ENCODE measurements at regions not wholly inside any gene's neighbourhood (a gene's known extent, or its start where the extent isn't known, plus 50 kb on each side); places are given as distances from the start of the nearest gene placed in this dataset.

- DNase-seq (ENCODE audit: low spot score) = no peak
- H3K36me3 ChIP-seq (ENCODE audit: low read depth) = no peaks in the 10 kb centered on the region
- no peaks in the 10 kb centered on the region for H3K9me3 ChIP-seq (ENCODE audit: severe bottlenecking)
- no peaks in the 10 kb centered on the region for H3K27me3 ChIP-seq (ENCODE audit: insufficient read depth, poor library complexity, severe bottlenecking)
- no peaks in the 10 kb centered on the region for H3K4me1 ChIP-seq (ENCODE audit: insufficient read depth, poor library complexity, severe bottlenecking)
- no peak overlapping the region for H3K27ac ChIP-seq (ENCODE audit: poor library complexity, severe bottlenecking)
- TF ChIP-seq, protein P1, sequence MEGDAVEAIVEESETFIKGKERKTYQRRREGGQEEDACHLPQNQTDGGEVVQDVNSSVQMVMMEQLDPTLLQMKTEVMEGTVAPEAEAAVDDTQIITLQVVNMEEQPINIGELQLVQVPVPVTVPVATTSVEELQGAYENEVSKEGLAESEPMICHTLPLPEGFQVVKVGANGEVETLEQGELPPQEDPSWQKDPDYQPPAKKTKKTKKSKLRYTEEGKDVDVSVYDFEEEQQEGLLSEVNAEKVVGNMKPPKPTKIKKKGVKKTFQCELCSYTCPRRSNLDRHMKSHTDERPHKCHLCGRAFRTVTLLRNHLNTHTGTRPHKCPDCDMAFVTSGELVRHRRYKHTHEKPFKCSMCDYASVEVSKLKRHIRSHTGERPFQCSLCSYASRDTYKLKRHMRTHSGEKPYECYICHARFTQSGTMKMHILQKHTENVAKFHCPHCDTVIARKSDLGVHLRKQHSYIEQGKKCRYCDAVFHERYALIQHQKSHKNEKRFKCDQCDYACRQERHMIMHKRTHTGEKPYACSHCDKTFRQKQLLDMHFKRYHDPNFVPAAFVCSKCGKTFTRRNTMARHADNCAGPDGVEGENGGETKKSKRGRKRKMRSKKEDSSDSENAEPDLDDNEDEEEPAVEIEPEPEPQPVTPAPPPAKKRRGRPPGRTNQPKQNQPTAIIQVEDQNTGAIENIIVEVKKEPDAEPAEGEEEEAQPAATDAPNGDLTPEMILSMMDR (IDR thresholded peaks at IDR 0.05; ENCODE audit: poor library complexity, severe bottlenecking) = no peak
- ATAC-seq (ENCODE audit: low read depth) = no peak
- no peak overlapping the region for H3K4me3 ChIP-seq (ENCODE audit: severe bottlenecking)
These were observed 816.4 kb downstream of the SOCS6 start for GRCh38 chr18:71105078-71105819.

- Histone ChIP-seq H3K9me3 (ENCODE audit: severe bottlenecking) (no peaks in the 10 kb centered on the region), H3K27me3 (ENCODE audit: insufficient read depth, poor library complexity, severe bottlenecking) (peaks cover under 1% of the 10 kb centered on the region), H3K27ac (ENCODE audit: poor library complexity, severe bottlenecking) (no peak overlapping the region), H3K4me3 (ENCODE audit: severe bottlenecking) (no peak overlapping the region), H3K36me3 (ENCODE audit: low read depth) (no peaks in the 10 kb centered on the region), H3K4me1 (ENCODE audit: insufficient read depth, poor library complexity, severe bottlenecking) (no peaks in the 10 kb centered on the region)
- no peak for ATAC-seq (ENCODE audit: low read depth)
- DNase-seq (ENCODE audit: low spot score) = no peak
- TF ChIP-seq, protein P1 (IDR thresholded peaks at IDR 0.05; ENCODE audit: poor library complexity, severe bottlenecking) = no peak
These were observed 790.8 kb downstream of the SOCS6 start for GRCh38 chr18:71079606-71080005.

- TF ChIP-seq, protein P1 (IDR thresholded peaks at IDR 0.05; ENCODE audit: poor library complexity, severe bottlenecking) = no peak
- Histone ChIP-seq H3K27me3 (ENCODE audit: insufficient read depth, poor library complexity, severe bottlenecking) (no peaks in the 10 kb centered on the region), H3K36me3 (ENCODE audit: low read depth) (no peaks in the 10 kb centered on the region), H3K4me1 (ENCODE audit: insufficient read depth, poor library complexity, severe bottlenecking) (no peaks in the 10 kb centered on the region), H3K9me3 (ENCODE audit: severe bottlenecking) (no peaks in the 10 kb centered on the region), H3K27ac (ENCODE audit: poor library complexity, severe bottlenecking) (no peak overlapping the region), H3K4me3 (ENCODE audit: severe bottlenecking) (no peak overlapping the region)
- ATAC-seq (ENCODE audit: low read depth) (no peak), DNase-seq (ENCODE audit: low spot score) (no peak)
These were observed 788.6 kb downstream of the SOCS6 start for GRCh38 chr18:71077451-71077850.

DNA sequence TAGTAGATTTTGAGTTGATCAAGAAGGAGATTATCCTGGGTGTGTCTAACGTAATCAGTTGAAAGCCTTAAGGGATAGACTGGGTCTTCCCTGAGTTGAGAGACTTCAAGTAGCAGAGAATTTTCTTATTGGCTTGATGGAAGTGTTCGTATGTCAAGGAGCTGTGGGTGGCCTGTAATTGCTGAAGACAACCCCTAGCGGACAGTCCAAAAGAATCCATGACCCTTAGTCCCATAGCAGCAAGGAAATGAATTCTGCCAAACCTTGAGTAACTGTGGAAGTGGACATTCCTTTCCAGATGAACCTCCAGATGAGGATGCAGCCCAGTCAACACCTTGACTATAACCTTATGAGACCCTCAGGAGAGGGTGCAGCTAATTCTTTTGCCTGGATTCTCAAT, 786.3 kb downstream of the SOCS6 start:
- Histone ChIP-seq H3K9me3 (ENCODE audit: severe bottlenecking) (no peaks in the 10 kb centered on the region), H3K36me3 (ENCODE audit: low read depth) (no peaks in the 10 kb centered on the region), H3K27ac (ENCODE audit: poor library complexity, severe bottlenecking) (no peak overlapping the region), H3K27me3 (ENCODE audit: insufficient read depth, poor library complexity, severe bottlenecking) (no peaks in the 10 kb centered on the region), H3K4me3 (ENCODE audit: severe bottlenecking) (no peak overlapping the region), H3K4me1 (ENCODE audit: insufficient read depth, poor library complexity, severe bottlenecking) (no peaks in the 10 kb centered on the region)
- TF ChIP-seq, protein P1 (IDR thresholded peaks at IDR 0.05; ENCODE audit: poor library complexity, severe bottlenecking) = peak; percentile 6
- DNase-seq (ENCODE audit: low spot score) = no peak
- ATAC-seq (ENCODE audit: low read depth) = no peak

DNA sequence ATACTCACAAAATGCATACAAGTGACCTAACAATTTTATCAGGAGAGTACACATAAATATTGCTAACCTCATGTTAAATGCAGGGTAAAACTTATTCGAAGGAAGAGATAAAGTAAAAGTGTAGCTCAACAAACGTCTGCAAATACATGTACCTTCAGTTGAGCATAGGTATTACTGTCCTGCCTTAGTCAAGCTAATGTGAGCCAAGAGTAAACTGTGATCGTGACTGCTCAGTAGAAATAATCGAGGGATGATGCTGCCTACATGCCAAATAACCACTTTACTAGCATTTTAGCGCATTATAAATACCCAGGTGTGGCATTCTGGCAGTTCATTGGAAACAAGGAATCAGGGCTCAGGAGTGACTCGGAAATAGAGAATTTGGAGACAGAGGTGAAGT, 779.5 kb downstream of the SOCS6 start:
- no peaks in the 10 kb centered on the region for H3K9me3 ChIP-seq (ENCODE audit: severe bottlenecking)
- no peaks in the 10 kb centered on the region for H3K36me3 ChIP-seq (ENCODE audit: low read depth)
- TF ChIP-seq, protein P1 (IDR thresholded peaks at IDR 0.05; ENCODE audit: poor library complexity, severe bottlenecking) = no peak
- no peak for DNase-seq (ENCODE audit: low spot score)
- H3K27me3 ChIP-seq (ENCODE audit: insufficient read depth, poor library complexity, severe bottlenecking) = no peaks in the 10 kb centered on the region
- no peaks in the 10 kb centered on the region for H3K4me1 ChIP-seq (ENCODE audit: insufficient read depth, poor library complexity, severe bottlenecking)
- H3K27ac ChIP-seq (ENCODE audit: poor library complexity, severe bottlenecking) = no peak overlapping the region
- no peak for ATAC-seq (ENCODE audit: low read depth)
- no peak overlapping the region for H3K4me3 ChIP-seq (ENCODE audit: severe bottlenecking)
